GM23338 (cell line): ENCODE measurements at regions not wholly inside any gene's neighbourhood (a gene's known extent, or its start where the extent isn't known, plus 50 kb on each side); places are given as distances from the start of the nearest gene placed in this dataset.

Experiments
- ATAC-seq: fragments of 200-7000 bp; cut with Tn5 transposase; 3 replicates; pipeline ENCODE4 v1.9.1; 2020
- DNase-seq: peaks from one replicate; pipeline ENCODE4 v3.0.0-alpha.2; 2015; ENCODE audit warnings: low spot score
- H2AFZ ChIP-seq: fragments of 200-600 bp; sonication (generic); 2 replicates; pipeline ENCODE4 v1.8.0; 2016; ENCODE audit warnings: antibody characterized with exemption, mild to moderate bottlenecking, moderate library complexity
- H3F3A ChIP-seq: fragments of 200-600 bp; sonication (generic); replicated peaks from 2 replicates; pipeline ENCODE4 v1.8.0; 2017; ENCODE audit warnings: antibody characterized with exemption, mixed run types, low read depth
- H3K27ac ChIP-seq: fragments of 200-600 bp; sonication (generic); 2 replicates; pipeline ENCODE4 v1.6.1; 2016; ENCODE audit warnings: low read depth
- H3K27me3 ChIP-seq: fragments of 200-600 bp; sonication (generic); 2 replicates; pipeline ENCODE4 v1.8.0; 2016; ENCODE audit warnings: mild to moderate bottlenecking, mixed run types, moderate library complexity; ENCODE audit not compliant: insufficient read depth
- H3K36me3 ChIP-seq: fragments of 200-600 bp; sonication (generic); 2 replicates; pipeline ENCODE4 v1.8.0; 2016; ENCODE audit warnings: mild to moderate bottlenecking; ENCODE audit not compliant: insufficient read depth
- H3K4me1 ChIP-seq: fragments of 200-600 bp; sonication (generic); 2 replicates; pipeline ENCODE4 v1.8.0; 2016; ENCODE audit warnings: mild to moderate bottlenecking, moderate library complexity; ENCODE audit not compliant: insufficient read depth
- H3K4me2 ChIP-seq: fragments of 200-600 bp; sonication (generic); 2 replicates; pipeline ENCODE4 v1.7.1; 2017; ENCODE audit warnings: mixed run types
- H3K4me3 ChIP-seq: fragments of 200-600 bp; sonication (generic); 2 replicates; pipeline ENCODE4 v1.6.1; 2016; ENCODE audit warnings: mixed run types
- H3K79me2 ChIP-seq: fragments of 200-600 bp; sonication (generic); replicated peaks from 2 replicates; pipeline ENCODE4 v1.8.0; 2017; ENCODE audit warnings: mild to moderate bottlenecking; ENCODE audit not compliant: insufficient read depth
- H3K9me2 ChIP-seq: fragments of 200-600 bp; sonication (generic); 2 replicates; pipeline ENCODE4 v1.8.0; 2017; ENCODE audit not compliant: insufficient read depth
- H4K20me1 ChIP-seq: fragments of 200-600 bp; sonication (generic); replicated peaks from 2 replicates; pipeline ENCODE4 v1.8.0; 2017; ENCODE audit warnings: mild to moderate bottlenecking; ENCODE audit not compliant: insufficient read depth
- H3K27ac Mint-ChIP-seq: 2 replicates; pipeline ENCODE4 v1.8.0; 2020; ENCODE audit warnings: inconsistent platforms, mild to moderate bottlenecking, moderate library complexity, mixed read lengths
- H3K27me3 Mint-ChIP-seq: 3 replicates; pipeline ENCODE4 v1.8.0; 2022; ENCODE audit warnings: low read depth, mild to moderate bottlenecking, moderate library complexity, mixed read lengths, inconsistent platforms; ENCODE audit not compliant: insufficient read depth, poor library complexity
- H3K36me3 Mint-ChIP-seq: 3 replicates; pipeline ENCODE4 v1.8.0; 2021; ENCODE audit warnings: low read depth, mild to moderate bottlenecking, inconsistent platforms, moderate library complexity, mixed read lengths
- H3K4me1 Mint-ChIP-seq: 3 replicates; pipeline ENCODE4 v1.8.0; 2020; ENCODE audit warnings: mild to moderate bottlenecking, inconsistent platforms, mixed read lengths
- H3K4me3 Mint-ChIP-seq: 3 replicates; pipeline ENCODE4 v1.8.0; 2021; ENCODE audit warnings: moderate library complexity, mild to moderate bottlenecking, inconsistent platforms, mixed read lengths
- H3K9me3 Mint-ChIP-seq: 3 replicates; pipeline ENCODE4 v1.8.0; 2020; ENCODE audit warnings: moderate library complexity, mild to moderate bottlenecking, inconsistent platforms, mixed read lengths
- CREB1 ChIP-seq: fragments of 250-450 bp; sonication (Bioruptor Pico); IDR thresholded peaks from 2 replicates; pipeline ENCODE4 v1.5.0; 2020; ENCODE audit warnings: low read depth, mild to moderate bottlenecking, moderate library complexity
- EZH2phosphoT487 ChIP-seq: fragments of 200-600 bp; sonication (generic); IDR thresholded peaks from one replicate; pipeline ENCODE4 v1.8.1; 2018; ENCODE audit warnings: antibody characterized with exemption; ENCODE audit not compliant: unreplicated experiment
- NANOG ChIP-seq: IDR thresholded peaks from 2 replicates; pipeline ENCODE4 v1.6.1; 2016; ENCODE audit warnings: antibody characterized with exemption, borderline replicate concordance
- STAT1 ChIP-seq: IDR thresholded peaks from one replicate; pipeline ENCODE4 v1.6.1; 2016; ENCODE audit warnings: antibody characterized with exemption; ENCODE audit not compliant: unreplicated experiment
- TF ChIP-seq, protein P1 (sequence below): fragments of 250-450 bp; sonication (Bioruptor Pico); IDR thresholded peaks from 2 replicates; pipeline ENCODE4 v1.5.0; 2020; ENCODE audit warnings: mild to moderate bottlenecking, moderate library complexity
- TF ChIP-seq, protein P2 (sequence below): IDR thresholded peaks from one replicate; pipeline ENCODE4 v1.6.1; 2018; ENCODE audit warnings: antibody characterized with exemption; ENCODE audit not compliant: unreplicated experiment

DNA sequence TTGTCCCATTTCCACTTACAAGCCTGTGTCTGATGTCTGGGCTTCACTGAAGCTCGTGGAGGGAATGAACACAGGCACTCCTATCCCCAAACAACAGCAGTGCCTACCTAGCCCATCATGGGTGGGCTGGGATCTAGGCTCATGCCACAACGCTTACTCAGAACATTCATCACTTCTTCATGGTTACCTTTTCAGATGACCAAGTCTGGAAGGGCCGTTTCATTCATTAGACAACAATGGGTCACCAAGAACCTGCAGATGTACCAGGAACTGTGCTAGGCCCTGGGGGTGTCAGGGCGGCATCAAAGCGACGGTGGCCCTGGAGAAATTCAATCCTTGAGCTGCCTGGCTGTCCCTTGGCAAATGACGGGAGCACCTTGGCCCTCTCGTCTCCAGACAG is 64.9 kb upstream of the FZD10 start (continued):
- TF ChIP-seq, protein P1, sequence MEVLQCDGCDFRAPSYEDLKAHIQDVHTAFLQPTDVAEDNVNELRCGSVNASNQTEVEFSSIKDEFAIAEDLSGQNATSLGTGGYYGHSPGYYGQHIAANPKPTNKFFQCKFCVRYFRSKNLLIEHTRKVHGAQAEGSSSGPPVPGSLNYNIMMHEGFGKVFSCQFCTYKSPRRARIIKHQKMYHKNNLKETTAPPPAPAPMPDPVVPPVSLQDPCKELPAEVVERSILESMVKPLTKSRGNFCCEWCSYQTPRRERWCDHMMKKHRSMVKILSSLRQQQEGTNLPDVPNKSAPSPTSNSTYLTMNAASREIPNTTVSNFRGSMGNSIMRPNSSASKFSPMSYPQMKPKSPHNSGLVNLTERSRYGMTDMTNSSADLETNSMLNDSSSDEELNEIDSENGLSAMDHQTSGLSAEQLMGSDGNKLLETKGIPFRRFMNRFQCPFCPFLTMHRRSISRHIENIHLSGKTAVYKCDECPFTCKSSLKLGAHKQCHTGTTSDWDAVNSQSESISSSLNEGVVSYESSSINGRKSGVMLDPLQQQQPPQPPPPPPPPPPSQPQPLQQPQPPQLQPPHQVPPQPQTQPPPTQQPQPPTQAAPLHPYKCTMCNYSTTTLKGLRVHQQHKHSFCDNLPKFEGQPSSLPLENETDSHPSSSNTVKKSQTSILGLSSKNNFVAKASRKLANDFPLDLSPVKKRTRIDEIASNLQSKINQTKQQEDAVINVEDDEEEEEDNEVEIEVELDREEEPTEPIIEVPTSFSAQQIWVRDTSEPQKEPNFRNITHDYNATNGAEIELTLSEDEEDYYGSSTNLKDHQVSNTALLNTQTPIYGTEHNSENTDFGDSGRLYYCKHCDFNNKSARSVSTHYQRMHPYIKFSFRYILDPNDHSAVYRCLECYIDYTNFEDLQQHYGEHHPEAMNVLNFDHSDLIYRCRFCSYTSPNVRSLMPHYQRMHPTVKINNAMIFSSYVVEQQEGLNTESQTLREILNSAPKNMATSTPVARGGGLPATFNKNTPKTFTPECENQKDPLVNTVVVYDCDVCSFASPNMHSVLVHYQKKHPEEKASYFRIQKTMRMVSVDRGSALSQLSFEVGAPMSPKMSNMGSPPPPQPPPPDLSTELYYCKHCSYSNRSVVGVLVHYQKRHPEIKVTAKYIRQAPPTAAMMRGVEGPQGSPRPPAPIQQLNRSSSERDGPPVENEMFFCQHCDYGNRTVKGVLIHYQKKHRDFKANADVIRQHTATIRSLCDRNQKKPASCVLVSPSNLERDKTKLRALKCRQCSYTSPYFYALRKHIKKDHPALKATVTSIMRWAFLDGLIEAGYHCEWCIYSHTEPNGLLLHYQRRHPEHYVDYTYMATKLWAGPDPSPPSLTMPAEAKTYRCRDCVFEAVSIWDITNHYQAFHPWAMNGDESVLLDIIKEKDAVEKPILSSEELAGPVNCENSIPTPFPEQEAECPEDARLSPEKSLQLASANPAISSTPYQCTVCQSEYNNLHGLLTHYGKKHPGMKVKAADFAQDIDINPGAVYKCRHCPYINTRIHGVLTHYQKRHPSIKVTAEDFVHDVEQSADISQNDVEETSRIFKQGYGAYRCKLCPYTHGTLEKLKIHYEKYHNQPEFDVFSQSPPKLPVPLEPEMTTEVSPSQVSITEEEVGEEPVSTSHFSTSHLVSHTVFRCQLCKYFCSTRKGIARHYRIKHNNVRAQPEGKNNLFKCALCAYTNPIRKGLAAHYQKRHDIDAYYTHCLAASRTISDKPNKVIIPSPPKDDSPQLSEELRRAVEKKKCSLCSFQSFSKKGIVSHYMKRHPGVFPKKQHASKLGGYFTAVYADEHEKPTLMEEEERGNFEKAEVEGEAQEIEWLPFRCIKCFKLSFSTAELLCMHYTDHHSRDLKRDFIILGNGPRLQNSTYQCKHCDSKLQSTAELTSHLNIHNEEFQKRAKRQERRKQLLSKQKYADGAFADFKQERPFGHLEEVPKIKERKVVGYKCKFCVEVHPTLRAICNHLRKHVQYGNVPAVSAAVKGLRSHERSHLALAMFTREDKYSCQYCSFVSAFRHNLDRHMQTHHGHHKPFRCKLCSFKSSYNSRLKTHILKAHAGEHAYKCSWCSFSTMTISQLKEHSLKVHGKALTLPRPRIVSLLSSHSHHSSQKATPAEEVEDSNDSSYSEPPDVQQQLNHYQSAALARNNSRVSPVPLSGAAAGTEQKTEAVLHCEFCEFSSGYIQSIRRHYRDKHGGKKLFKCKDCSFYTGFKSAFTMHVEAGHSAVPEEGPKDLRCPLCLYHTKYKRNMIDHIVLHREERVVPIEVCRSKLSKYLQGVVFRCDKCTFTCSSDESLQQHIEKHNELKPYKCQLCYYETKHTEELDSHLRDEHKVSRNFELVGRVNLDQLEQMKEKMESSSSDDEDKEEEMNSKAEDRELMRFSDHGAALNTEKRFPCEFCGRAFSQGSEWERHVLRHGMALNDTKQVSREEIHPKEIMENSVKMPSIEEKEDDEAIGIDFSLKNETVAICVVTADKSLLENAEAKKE: no peak

DNA sequence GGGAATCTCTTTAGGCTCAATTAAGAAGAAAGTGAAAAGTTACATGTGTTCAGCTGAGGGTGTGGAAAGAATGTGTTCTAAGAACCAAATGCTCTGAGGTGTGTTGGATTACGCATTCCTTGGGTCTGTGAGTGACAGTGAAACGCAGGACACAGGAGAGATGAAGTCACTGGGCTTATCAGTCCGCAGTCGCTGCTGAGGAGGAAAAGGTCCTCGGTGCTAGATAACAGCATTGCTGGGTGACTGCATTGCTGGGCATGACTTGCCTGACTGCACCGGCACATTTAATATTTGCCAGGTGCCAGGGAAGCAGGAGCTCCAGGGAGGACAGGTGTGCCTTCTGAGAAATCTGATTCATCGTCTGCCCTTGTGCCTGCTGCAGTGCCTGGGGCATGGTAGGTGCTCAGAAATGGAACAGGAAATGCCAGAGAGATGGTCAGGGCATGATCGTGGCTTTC is 64.4 kb upstream of the FZD10 start:
- no peak overlapping the region for H3K4me3 Mint-ChIP-seq
- peaks cover 5% of the 10 kb centered on the region for H3K27me3 Mint-ChIP-seq
- no peak overlapping the region for H2AFZ ChIP-seq
- ATAC-seq (no peak), DNase-seq (no peak)
- H3F3A ChIP-seq: no peaks in the 10 kb centered on the region
- H3K36me3 Mint-ChIP-seq: peaks cover 45% of the 10 kb centered on the region
- H3K79me2 ChIP-seq: no peaks in the 10 kb centered on the region
- H4K20me1 ChIP-seq: no peaks in the 10 kb centered on the region
- H3K4me1 Mint-ChIP-seq: no peaks in the 10 kb centered on the region; the same call in 2 of the 3 replicates
- peaks cover 100% of the 10 kb centered on the region for H3K9me3 Mint-ChIP-seq
- H3K36me3 ChIP-seq: no peaks in the 10 kb centered on the region
- no peak overlapping the region for H3K4me2 ChIP-seq
- H3K27me3 ChIP-seq: no peaks in the 10 kb centered on the region
- no peaks in the 10 kb centered on the region for H3K9me2 ChIP-seq
- no peak overlapping the region for H3K27ac ChIP-seq
- H3K4me1 ChIP-seq: no peaks in the 10 kb centered on the region; the same call in 1 of the 2 replicates
- H3K27ac Mint-ChIP-seq: no peak overlapping the region
- no peak overlapping the region for H3K4me3 ChIP-seq
- no peak for TF ChIP-seq STAT1
- no peak for TF ChIP-seq CREB1 (CRISPR knock-in tag)
- no peak for TF ChIP-seq NANOG
- no peak for TF ChIP-seq EZH2phosphoT487
- TF ChIP-seq, protein P1: no peak
- TF ChIP-seq, protein P2, sequence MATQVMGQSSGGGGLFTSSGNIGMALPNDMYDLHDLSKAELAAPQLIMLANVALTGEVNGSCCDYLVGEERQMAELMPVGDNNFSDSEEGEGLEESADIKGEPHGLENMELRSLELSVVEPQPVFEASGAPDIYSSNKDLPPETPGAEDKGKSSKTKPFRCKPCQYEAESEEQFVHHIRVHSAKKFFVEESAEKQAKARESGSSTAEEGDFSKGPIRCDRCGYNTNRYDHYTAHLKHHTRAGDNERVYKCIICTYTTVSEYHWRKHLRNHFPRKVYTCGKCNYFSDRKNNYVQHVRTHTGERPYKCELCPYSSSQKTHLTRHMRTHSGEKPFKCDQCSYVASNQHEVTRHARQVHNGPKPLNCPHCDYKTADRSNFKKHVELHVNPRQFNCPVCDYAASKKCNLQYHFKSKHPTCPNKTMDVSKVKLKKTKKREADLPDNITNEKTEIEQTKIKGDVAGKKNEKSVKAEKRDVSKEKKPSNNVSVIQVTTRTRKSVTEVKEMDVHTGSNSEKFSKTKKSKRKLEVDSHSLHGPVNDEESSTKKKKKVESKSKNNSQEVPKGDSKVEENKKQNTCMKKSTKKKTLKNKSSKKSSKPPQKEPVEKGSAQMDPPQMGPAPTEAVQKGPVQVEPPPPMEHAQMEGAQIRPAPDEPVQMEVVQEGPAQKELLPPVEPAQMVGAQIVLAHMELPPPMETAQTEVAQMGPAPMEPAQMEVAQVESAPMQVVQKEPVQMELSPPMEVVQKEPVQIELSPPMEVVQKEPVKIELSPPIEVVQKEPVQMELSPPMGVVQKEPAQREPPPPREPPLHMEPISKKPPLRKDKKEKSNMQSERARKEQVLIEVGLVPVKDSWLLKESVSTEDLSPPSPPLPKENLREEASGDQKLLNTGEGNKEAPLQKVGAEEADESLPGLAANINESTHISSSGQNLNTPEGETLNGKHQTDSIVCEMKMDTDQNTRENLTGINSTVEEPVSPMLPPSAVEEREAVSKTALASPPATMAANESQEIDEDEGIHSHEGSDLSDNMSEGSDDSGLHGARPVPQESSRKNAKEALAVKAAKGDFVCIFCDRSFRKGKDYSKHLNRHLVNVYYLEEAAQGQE: no peak
